HEK293 (cell line): ENCODE measurements at regions not wholly inside any gene's neighbourhood (a gene's known extent, or its start where the extent isn't known, plus 50 kb on each side); places are given as distances from the start of the nearest gene placed in this dataset.

Source experiments
- CTCF ChIA-PET: fragments of 350-600 bp; formaldehyde crosslinking; extraction: SDS; loops from one replicate; lab custom pipeline; 2021; ENCODE audit warnings: antibody characterized with exemption; lab: Yijun Ruan, JAX
- POLR2A ChIA-PET: fragments of 300-600 bp; formaldehyde crosslinking; extraction: SDS; loops from one replicate; lab custom pipeline; 2020; ENCODE audit warnings: antibody characterized with exemption, inconsistent platforms; lab: Yijun Ruan, JAX
- H3K27ac ChIP-seq: fragments of 200-500 bp; sonication (Bioruptor generic); 2 replicates; pipeline ENCODE4 v1.5.1; 2014; ENCODE audit warnings: low read depth, low read length, control low read depth, inconsistent platforms; ENCODE audit errors: extremely low read depth
- H3K36me3 ChIP-seq, 2 experiments: fragments of 200-500 bp in 1 of 2; sonication (Bioruptor generic) in 1 of 2; 1 replicate in 1 of 2; 2 replicates in 1 of 2; pipeline ENCODE4 v1.5.1; 2014 to 2017; ENCODE audit warnings: inconsistent platforms in 2 of 2, low read length in 2 of 2; ENCODE audit not compliant: control insufficient read depth in 2 of 2, insufficient read depth in 1 of 2
- H3K4me1 ChIP-seq: fragments of 200-500 bp; sonication (Bioruptor generic); 2 replicates; pipeline ENCODE4 v1.5.1; 2014; ENCODE audit warnings: mild to moderate bottlenecking, low read length, inconsistent platforms; ENCODE audit not compliant: control insufficient read depth, insufficient read depth
- H3K4me3 ChIP-seq: 2 replicates; pipeline ENCODE4 v1.5.1; 2011; ENCODE audit warnings: low read depth, mild to moderate bottlenecking, control low read depth, low read length, moderate library complexity
- H3K9me3 ChIP-seq: fragments of 200-500 bp; sonication (Bioruptor generic); 2 replicates; pipeline ENCODE4 v1.5.1; 2014; ENCODE audit warnings: low read depth, low read length, inconsistent platforms; ENCODE audit not compliant: control insufficient read depth, insufficient read depth
- KLF10 ChIP-seq: fragments of 450-650 bp; IDR thresholded peaks from 2 replicates; pipeline ENCODE4 v1.5.1; 2018; ENCODE audit warnings: missing biosample characterization, mild to moderate bottlenecking, missing genetic modification characterization
- MEIS1 ChIP-seq: sonication (generic); formaldehyde crosslinking; IDR thresholded peaks from 2 replicates; pipeline ENCODE4 v1.8.1; 2022; ENCODE audit warnings: missing genetic modification reagents, mild to moderate bottlenecking, borderline replicate concordance
- PRDM10 ChIP-seq: fragments of 450-650 bp; formaldehyde crosslinking; IDR thresholded peaks from 2 replicates; pipeline ENCODE4 v1.5.1; 2016; ENCODE audit warnings: missing biosample characterization, missing genetic modification characterization
- REPIN1 ChIP-seq: fragments of 450-650 bp; formaldehyde crosslinking; IDR thresholded peaks from 2 replicates; pipeline ENCODE4 v1.5.1; 2017; ENCODE audit warnings: missing biosample characterization, missing genetic modification characterization, low read depth
- SP2 ChIP-seq: fragments of 450-650 bp; formaldehyde crosslinking; IDR thresholded peaks from 2 replicates; pipeline ENCODE4 v1.5.1; 2016; ENCODE audit warnings: missing biosample characterization, missing genetic modification characterization
- ZBTB6 ChIP-seq: fragments of 450-650 bp; formaldehyde crosslinking; IDR thresholded peaks from 2 replicates; pipeline ENCODE4 v1.5.1; 2017; ENCODE audit warnings: missing biosample characterization, missing genetic modification characterization
- ZNF114 ChIP-seq: fragments of 450-650 bp; formaldehyde crosslinking; IDR thresholded peaks from 2 replicates; pipeline ENCODE4 v1.5.0; 2017; ENCODE audit warnings: missing biosample characterization, missing genetic modification characterization
- ZNF239 ChIP-seq: fragments of 450-650 bp; formaldehyde crosslinking; IDR thresholded peaks from 2 replicates; pipeline ENCODE4 v1.5.1; 2016; ENCODE audit warnings: missing biosample characterization, missing genetic modification characterization
- ZNF274 ChIP-seq, 2 experiments: fragments of 200-500 bp in 1 of 2; fragments of 450-650 bp in 1 of 2; sonication (Bioruptor generic) in 1 of 2; formaldehyde crosslinking in 1 of 2; IDR thresholded peaks; 2 replicates each; pipeline versions ENCODE4 v1.5.1 to v1.6.1; 2014 to 2016; ENCODE audit warnings: borderline replicate concordance in 1 of 2, inconsistent platforms in 1 of 2, low read length in 1 of 2, missing biosample characterization in 1 of 2, missing genetic modification characterization in 1 of 2
- ZNF335 ChIP-seq: fragments of 450-650 bp; formaldehyde crosslinking; conservative IDR thresholded peaks from 2 replicates; pipeline ENCODE4 v1.5.1; 2016; ENCODE audit warnings: missing biosample characterization, missing genetic modification characterization
- ZNF433 ChIP-seq: fragments of 450-650 bp; formaldehyde crosslinking; IDR thresholded peaks from 2 replicates; pipeline ENCODE4 v1.5.1; 2016; ENCODE audit warnings: missing biosample characterization, missing genetic modification characterization, low read depth
- ZNF449 ChIP-seq: fragments of 450-650 bp; formaldehyde crosslinking; IDR thresholded peaks from 2 replicates; pipeline ENCODE4 v1.5.1; 2017; ENCODE audit warnings: missing biosample characterization, mild to moderate bottlenecking, missing genetic modification characterization, moderate library complexity
- ZNF473 ChIP-seq: fragments of 450-650 bp; formaldehyde crosslinking; IDR thresholded peaks from 2 replicates; pipeline ENCODE4 v1.5.1; 2017; ENCODE audit warnings: missing biosample characterization, missing genetic modification characterization
- ZNF48 ChIP-seq: fragments of 450-650 bp; formaldehyde crosslinking; IDR thresholded peaks from 2 replicates; pipeline ENCODE4 v1.5.1; 2016; ENCODE audit warnings: missing biosample characterization, missing genetic modification characterization
- ZNF529 ChIP-seq: fragments of 450-650 bp; formaldehyde crosslinking; IDR thresholded peaks from 2 replicates; pipeline ENCODE4 v1.5.1; 2017; ENCODE audit warnings: missing genetic modification characterization, missing biosample characterization; ENCODE audit not compliant: insufficient replicate concordance
- ZNF544 ChIP-seq: fragments of 450-650 bp; formaldehyde crosslinking; IDR thresholded peaks from 2 replicates; pipeline ENCODE4 v1.5.0; 2017; ENCODE audit warnings: missing biosample characterization, missing genetic modification characterization
- ZNF707 ChIP-seq: fragments of 450-650 bp; formaldehyde crosslinking; IDR thresholded peaks from 2 replicates; pipeline ENCODE4 v1.5.1; 2016; ENCODE audit warnings: missing biosample characterization, missing genetic modification characterization
- ZNF837 ChIP-seq: fragments of 450-650 bp; formaldehyde crosslinking; IDR thresholded peaks from 2 replicates; pipeline ENCODE4 v1.5.1; 2016; ENCODE audit warnings: missing biosample characterization, missing genetic modification characterization
- ZSCAN16 ChIP-seq: fragments of 450-650 bp; formaldehyde crosslinking; IDR thresholded peaks from 2 replicates; pipeline ENCODE4 v1.5.1; 2016; ENCODE audit warnings: missing biosample characterization, missing genetic modification characterization
- TF ChIP-seq, protein P1 (sequence below): fragments of 450-650 bp; formaldehyde crosslinking; IDR thresholded peaks from 2 replicates; pipeline ENCODE4 v1.5.1; 2017; ENCODE audit warnings: missing biosample characterization, missing genetic modification characterization
- TF ChIP-seq, protein P2 (sequence below): fragments of 450-650 bp; formaldehyde crosslinking; IDR thresholded peaks from 2 replicates; pipeline ENCODE4 v1.5.1; 2016; ENCODE audit warnings: missing biosample characterization, missing genetic modification characterization
- TF ChIP-seq, protein P3 (sequence below): fragments of 450-650 bp; formaldehyde crosslinking; IDR thresholded peaks from 2 replicates; pipeline ENCODE4 v1.5.1; 2016; ENCODE audit warnings: missing biosample characterization, missing genetic modification characterization, low read depth

DNA sequence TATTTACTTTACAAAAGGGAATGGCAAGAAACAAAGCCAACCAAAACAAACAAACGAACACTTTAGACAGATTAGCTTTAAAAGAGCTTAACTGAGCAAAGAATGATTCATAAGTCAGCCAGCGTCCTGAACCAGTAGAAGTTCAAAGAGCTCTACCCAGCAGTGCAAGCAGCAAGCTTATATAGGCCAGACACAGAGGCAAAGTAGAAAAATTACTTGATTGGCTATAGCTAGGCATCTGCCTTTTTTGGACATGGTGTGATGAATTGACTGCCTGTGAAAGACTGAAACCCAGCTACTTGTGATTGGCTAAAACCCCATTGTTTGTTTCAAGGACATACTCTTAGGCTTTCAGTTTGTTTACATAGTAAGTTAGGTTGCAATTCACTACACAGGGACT, 2120.0 kb upstream of the RAG2 start:
- ChIA-PET CTCF (no interaction called here), POLR2A (no interaction called here)
- Histone ChIP-seq H3K27ac (no peak overlapping the region), H3K36me3 (no peaks in the 10 kb centered on the region), H3K9me3 (no peaks in the 10 kb centered on the region), H3K4me3 (no peak overlapping the region), H3K4me1 (no peaks in the 10 kb centered on the region)
- TF ChIP-seq ZNF335 (tag by site-specific recombination): no peak
- TF ChIP-seq REPIN1 (tag by site-specific recombination): no peak
- no peak for TF ChIP-seq ZNF274 (IDR thresholded peaks at IDR 0.05; ENCODE audit: low read length)
- no peak for TF ChIP-seq ZNF274 (tag by site-specific recombination; IDR thresholded peaks at IDR 0.05; ENCODE audit: borderline replicate concordance)
- TF ChIP-seq, protein P1, sequence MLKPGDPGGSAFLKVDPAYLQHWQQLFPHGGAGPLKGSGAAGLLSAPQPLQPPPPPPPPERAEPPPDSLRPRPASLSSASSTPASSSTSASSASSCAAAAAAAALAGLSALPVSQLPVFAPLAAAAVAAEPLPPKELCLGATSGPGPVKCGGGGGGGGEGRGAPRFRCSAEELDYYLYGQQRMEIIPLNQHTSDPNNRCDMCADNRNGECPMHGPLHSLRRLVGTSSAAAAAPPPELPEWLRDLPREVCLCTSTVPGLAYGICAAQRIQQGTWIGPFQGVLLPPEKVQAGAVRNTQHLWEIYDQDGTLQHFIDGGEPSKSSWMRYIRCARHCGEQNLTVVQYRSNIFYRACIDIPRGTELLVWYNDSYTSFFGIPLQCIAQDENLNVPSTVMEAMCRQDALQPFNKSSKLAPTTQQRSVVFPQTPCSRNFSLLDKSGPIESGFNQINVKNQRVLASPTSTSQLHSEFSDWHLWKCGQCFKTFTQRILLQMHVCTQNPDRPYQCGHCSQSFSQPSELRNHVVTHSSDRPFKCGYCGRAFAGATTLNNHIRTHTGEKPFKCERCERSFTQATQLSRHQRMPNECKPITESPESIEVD (tag by site-specific recombination): no peak
- no peak for TF ChIP-seq ZNF837 (tag by site-specific recombination)
- TF ChIP-seq, protein P2, sequence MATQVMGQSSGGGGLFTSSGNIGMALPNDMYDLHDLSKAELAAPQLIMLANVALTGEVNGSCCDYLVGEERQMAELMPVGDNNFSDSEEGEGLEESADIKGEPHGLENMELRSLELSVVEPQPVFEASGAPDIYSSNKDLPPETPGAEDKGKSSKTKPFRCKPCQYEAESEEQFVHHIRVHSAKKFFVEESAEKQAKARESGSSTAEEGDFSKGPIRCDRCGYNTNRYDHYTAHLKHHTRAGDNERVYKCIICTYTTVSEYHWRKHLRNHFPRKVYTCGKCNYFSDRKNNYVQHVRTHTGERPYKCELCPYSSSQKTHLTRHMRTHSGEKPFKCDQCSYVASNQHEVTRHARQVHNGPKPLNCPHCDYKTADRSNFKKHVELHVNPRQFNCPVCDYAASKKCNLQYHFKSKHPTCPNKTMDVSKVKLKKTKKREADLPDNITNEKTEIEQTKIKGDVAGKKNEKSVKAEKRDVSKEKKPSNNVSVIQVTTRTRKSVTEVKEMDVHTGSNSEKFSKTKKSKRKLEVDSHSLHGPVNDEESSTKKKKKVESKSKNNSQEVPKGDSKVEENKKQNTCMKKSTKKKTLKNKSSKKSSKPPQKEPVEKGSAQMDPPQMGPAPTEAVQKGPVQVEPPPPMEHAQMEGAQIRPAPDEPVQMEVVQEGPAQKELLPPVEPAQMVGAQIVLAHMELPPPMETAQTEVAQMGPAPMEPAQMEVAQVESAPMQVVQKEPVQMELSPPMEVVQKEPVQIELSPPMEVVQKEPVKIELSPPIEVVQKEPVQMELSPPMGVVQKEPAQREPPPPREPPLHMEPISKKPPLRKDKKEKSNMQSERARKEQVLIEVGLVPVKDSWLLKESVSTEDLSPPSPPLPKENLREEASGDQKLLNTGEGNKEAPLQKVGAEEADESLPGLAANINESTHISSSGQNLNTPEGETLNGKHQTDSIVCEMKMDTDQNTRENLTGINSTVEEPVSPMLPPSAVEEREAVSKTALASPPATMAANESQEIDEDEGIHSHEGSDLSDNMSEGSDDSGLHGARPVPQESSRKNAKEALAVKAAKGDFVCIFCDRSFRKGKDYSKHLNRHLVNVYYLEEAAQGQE (tag by site-specific recombination): no peak
- TF ChIP-seq ZNF473 (tag by site-specific recombination): no peak
- no peak for TF ChIP-seq SP2 (tag by site-specific recombination)
- no peak for TF ChIP-seq MEIS1 (CRISPR knock-in tag)
- TF ChIP-seq KLF10: no peak
- no peak for TF ChIP-seq ZNF48
- TF ChIP-seq PRDM10 (tag by site-specific recombination): no peak
- no peak for TF ChIP-seq ZNF239 (tag by site-specific recombination)

DNA sequence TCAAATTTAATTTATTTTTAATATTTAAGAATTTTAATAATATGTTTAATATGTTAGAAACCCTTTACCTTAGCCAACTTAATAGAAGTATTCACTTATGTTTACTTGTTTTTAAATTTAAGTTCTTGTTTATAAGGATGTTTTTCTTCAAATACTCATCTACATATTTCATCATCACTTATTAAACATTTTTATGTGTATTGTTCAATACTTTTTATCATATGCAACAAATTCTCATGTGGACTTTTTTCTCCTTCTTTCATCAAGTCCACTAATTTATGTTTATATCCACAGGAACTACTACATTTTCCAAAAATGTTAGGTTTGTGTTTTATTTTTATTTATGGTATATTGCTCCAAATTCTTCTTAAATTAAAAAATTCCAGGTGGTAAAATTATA, 2113.1 kb upstream of the RAG2 start:
- H3K9me3 ChIP-seq: no peaks in the 10 kb centered on the region
- no peaks in the 10 kb centered on the region for H3K36me3 ChIP-seq
- H3K27ac ChIP-seq: no peak overlapping the region
- no peaks in the 10 kb centered on the region for H3K4me1 ChIP-seq
- ChIA-PET POLR2A (no interaction called here), CTCF (no interaction called here)
- no peak overlapping the region for H3K4me3 ChIP-seq
- TF ChIP-seq ZBTB6 (no peak), ZNF114 (tag by site-specific recombination) (no peak), ZNF449 (no peak), ZNF529 (tag by site-specific recombination) (no peak), ZSCAN16 (tag by site-specific recombination) (no peak), ZNF707 (tag by site-specific recombination) (no peak), ZNF433 (no peak), ZNF544 (no peak)
- TF ChIP-seq, protein P3, sequence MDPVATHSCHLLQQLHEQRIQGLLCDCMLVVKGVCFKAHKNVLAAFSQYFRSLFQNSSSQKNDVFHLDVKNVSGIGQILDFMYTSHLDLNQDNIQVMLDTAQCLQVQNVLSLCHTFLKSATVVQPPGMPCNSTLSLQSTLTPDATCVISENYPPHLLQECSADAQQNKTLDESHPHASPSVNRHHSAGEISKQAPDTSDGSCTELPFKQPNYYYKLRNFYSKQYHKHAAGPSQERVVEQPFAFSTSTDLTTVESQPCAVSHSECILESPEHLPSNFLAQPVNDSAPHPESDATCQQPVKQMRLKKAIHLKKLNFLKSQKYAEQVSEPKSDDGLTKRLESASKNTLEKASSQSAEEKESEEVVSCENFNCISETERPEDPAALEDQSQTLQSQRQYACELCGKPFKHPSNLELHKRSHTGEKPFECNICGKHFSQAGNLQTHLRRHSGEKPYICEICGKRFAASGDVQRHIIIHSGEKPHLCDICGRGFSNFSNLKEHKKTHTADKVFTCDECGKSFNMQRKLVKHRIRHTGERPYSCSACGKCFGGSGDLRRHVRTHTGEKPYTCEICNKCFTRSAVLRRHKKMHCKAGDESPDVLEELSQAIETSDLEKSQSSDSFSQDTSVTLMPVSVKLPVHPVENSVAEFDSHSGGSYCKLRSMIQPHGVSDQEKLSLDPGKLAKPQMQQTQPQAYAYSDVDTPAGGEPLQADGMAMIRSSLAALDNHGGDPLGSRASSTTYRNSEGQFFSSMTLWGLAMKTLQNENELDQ: no peak
